ENCODE measurements at regions not wholly inside any gene's neighbourhood (a gene's known extent, or its start where the extent isn't known, plus 50 kb on each side); places are given as distances from the start of the nearest gene placed in this dataset.

DNA sequence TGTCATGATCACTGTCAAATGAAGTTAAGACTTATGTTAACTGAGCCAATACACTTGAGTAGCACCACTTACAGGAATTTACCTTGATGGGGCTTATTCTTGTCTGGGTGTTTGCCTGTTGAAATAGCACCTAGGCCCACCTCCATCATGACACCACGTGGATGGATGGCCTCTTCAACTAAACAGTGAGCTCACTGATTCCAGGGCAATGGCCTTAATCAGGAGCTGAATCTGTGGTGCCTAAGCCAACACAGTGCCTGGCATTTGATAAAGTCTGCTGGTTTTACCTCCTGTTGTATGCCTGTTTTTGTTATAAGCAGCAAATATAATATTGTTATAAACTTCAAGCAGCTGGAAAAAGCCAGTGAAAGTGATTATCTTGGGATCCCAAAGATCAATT is 190.5 kb downstream of the LURAP1L start:
- peaks cover 5% of the 10 kb centered on the region for H3K4me1 Mint-ChIP-seq
- H3K27me3 Mint-ChIP-seq (ENCODE audit: low read depth) = no peaks in the 10 kb centered on the region
- TF ChIP-seq, protein P1, sequence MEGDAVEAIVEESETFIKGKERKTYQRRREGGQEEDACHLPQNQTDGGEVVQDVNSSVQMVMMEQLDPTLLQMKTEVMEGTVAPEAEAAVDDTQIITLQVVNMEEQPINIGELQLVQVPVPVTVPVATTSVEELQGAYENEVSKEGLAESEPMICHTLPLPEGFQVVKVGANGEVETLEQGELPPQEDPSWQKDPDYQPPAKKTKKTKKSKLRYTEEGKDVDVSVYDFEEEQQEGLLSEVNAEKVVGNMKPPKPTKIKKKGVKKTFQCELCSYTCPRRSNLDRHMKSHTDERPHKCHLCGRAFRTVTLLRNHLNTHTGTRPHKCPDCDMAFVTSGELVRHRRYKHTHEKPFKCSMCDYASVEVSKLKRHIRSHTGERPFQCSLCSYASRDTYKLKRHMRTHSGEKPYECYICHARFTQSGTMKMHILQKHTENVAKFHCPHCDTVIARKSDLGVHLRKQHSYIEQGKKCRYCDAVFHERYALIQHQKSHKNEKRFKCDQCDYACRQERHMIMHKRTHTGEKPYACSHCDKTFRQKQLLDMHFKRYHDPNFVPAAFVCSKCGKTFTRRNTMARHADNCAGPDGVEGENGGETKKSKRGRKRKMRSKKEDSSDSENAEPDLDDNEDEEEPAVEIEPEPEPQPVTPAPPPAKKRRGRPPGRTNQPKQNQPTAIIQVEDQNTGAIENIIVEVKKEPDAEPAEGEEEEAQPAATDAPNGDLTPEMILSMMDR (IDR thresholded peaks at IDR 0.05; ENCODE audit: unreplicated experiment in 3 of 3) = no peak
- H3K9me3 Mint-ChIP-seq = no peaks in the 10 kb centered on the region
- H3K4me3 Mint-ChIP-seq = no peak overlapping the region
- H3K36me3 Mint-ChIP-seq (ENCODE audit: low read depth) = no peaks in the 10 kb centered on the region
- peak overlapping the region in 1 of 3 experiments; percentile 90 for H3K27ac Mint-ChIP-seq

DNA sequence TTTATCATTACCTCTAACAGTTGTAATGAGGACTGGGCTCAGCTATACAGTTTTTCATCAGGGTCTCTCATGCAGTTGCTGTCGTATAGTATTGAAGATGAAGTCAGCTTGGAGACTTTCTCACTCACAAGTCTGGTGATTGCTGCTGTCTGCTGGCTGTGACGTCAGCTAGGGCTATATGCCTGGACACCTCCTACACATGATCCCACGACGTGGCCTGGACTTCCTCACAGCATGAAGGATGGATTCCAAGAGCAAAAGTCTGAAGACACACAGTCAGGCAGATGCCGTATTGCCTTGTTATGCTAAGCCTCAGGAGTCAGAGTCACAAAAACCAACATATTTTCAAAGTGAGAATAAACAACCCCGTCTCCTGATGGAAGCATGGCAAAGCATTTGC is 193.3 kb downstream of the LURAP1L start:
- TF ChIP-seq, protein P1 (IDR thresholded peaks at IDR 0.05; ENCODE audit: unreplicated experiment in 3 of 3) = no peak
- H3K27me3 Mint-ChIP-seq (ENCODE audit: low read depth) = no peaks in the 10 kb centered on the region
- H3K36me3 Mint-ChIP-seq (ENCODE audit: low read depth) = no peaks in the 10 kb centered on the region
- no peak overlapping the region for H3K4me3 Mint-ChIP-seq
- H3K27ac Mint-ChIP-seq = peak overlapping the region in 1 of 3 experiments; percentile 7
- H3K4me1 Mint-ChIP-seq = peaks cover 5% of the 10 kb centered on the region
- H3K9me3 Mint-ChIP-seq = no peaks in the 10 kb centered on the region

DNA sequence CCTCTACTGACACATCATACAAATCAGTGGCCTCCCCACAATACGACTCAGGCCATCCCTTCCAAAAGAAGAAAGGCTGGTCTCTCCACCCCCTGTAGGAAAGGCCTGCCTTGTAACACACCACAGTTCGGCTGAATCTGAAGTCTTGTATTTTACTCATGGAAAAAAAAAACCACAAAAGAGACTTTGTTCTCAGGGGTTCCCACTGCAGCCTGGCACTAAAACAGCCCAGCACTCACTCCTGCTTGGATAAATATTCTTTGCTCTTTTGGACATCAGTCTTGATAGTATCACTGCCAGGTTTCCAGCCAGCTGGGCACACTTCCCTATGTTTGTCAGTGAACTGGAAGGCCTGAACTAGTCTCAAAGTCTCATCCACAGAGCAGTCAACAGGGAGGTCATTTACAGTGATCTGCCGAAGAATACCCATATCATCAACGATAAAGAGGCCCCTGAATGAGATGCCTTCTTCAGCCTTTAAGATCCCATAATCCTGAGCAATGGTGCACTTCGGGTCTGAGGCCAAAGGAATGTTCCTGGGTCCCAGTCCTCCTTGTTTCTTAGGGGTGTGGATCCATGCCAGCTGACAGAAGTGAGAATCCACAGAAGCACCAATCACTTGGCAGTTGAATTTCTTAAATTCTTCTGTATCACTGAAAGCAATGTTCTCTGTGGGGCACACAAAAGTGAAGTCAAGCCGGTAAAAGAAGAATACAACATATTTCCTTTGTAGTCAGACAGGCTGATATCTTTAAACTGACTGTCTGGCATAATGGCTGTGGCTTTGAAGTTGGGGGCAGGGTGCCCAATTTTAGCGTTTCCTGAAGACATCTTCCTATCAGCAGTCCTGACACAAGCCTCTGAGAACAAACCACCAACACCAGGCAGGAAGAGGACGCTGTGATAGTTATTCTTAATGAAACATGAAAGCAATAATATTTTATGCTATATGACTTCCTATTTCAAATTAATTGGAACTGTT is 198.1 kb downstream of the LURAP1L start:
- H3K9me3 Mint-ChIP-seq = no peaks in the 10 kb centered on the region
- TF ChIP-seq, protein P1 (IDR thresholded peaks at IDR 0.05; ENCODE audit: unreplicated experiment in 3 of 3) = no peak
- H3K36me3 Mint-ChIP-seq (ENCODE audit: low read depth) = no peaks in the 10 kb centered on the region
- no peak overlapping the region for H3K27ac Mint-ChIP-seq
- H3K4me3 Mint-ChIP-seq = no peak overlapping the region
- H3K27me3 Mint-ChIP-seq (ENCODE audit: low read depth) = no peaks in the 10 kb centered on the region
- H3K4me1 Mint-ChIP-seq = no peaks in the 10 kb centered on the region

DNA sequence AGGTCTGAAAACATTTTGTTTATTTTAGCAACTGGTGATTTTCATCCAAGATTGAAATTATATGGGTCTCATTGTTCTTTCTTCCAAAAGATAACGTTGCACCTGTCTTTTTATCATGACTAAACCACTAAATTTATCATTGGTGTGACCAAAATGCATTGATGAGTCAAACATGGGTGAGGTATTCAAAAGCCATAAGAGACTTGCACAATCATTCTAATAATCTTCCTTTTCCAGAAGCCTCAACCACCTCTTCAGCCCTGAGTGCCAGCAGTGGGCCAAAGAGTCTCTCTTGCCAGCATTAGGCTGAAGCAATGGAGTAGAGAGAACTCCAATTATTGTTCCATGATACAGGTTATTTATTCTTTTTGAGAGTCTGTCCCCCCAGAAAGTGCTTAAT is 198.9 kb downstream of the LURAP1L start:
- Mint-ChIP-seq H3K9me3 (no peaks in the 10 kb centered on the region), H3K27ac (no peak overlapping the region), H3K4me1 (no peaks in the 10 kb centered on the region), H3K4me3 (no peak overlapping the region), H3K36me3 (ENCODE audit: low read depth) (no peaks in the 10 kb centered on the region), H3K27me3 (ENCODE audit: low read depth) (no peaks in the 10 kb centered on the region)
- TF ChIP-seq, protein P1 (IDR thresholded peaks at IDR 0.05; ENCODE audit: unreplicated experiment in 3 of 3) = no peak

DNA sequence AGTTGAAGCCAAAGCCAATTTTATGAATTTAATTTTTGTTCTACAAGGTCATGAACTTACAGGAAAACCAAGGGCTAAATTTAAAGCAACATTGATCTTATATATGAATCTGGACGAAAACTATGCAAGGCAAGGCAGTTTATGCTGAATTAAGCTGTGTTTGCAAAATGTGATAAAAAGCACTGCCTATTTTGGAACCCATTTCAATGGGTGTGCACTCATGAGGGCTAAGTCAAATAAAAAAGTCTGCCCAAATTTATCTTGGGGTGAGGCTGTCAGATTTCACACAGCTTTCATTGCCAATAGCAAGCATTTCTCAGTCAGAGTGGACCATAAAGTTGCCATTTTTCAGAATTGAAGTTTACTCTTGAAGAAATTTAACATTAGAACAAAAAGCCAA is 199.9 kb downstream of the LURAP1L start:
- TF ChIP-seq, protein P1 (IDR thresholded peaks at IDR 0.05; ENCODE audit: unreplicated experiment in 3 of 3) = no peak
- Mint-ChIP-seq H3K9me3 (no peaks in the 10 kb centered on the region), H3K4me1 (no peaks in the 10 kb centered on the region), H3K27ac (no peak overlapping the region), H3K4me3 (no peak overlapping the region), H3K36me3 (ENCODE audit: low read depth) (no peaks in the 10 kb centered on the region), H3K27me3 (ENCODE audit: low read depth) (no peaks in the 10 kb centered on the region)

DNA sequence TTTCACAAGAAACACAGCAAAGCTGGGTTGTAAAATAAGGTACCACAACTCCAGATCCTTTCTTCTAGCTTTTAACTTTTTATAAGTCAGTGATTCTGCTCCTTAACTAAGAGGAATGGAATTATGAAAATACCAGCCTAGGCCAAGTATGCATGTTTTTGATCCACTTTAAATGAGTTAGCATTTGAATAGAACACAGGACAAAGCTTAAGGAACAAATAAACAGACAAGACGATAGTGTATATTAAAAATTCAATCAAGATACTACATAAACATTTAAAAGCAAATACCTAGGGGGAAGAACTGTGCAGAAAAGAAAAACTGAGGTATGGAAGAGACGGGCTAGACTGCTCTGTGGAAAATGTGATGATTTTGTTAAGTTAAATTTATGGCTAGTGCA is 200.7 kb downstream of the LURAP1L start:
- Mint-ChIP-seq H3K27me3 (ENCODE audit: low read depth) (no peaks in the 10 kb centered on the region), H3K4me1 (no peaks in the 10 kb centered on the region), H3K4me3 (no peak overlapping the region), H3K36me3 (ENCODE audit: low read depth) (no peaks in the 10 kb centered on the region), H3K9me3 (no peaks in the 10 kb centered on the region), H3K27ac (no peak overlapping the region)
- TF ChIP-seq, protein P1 (IDR thresholded peaks at IDR 0.05; ENCODE audit: unreplicated experiment in 3 of 3) = no peak

Measured in nephron (organoid).